PC-3 (cell line): ENCODE measurements at regions not wholly inside any gene's neighbourhood (a gene's known extent, or its start where the extent isn't known, plus 50 kb on each side); places are given as distances from the start of the nearest gene placed in this dataset.

Experiments
- EZH2 ChIP-seq: fragments of 300-600 bp; sonication (generic); IDR thresholded peaks from one replicate; pipeline ENCODE4 v1.6.1; 2017; ENCODE audit warnings: antibody characterized with exemption, mild to moderate bottlenecking, low read length; ENCODE audit not compliant: unreplicated experiment
- TF ChIP-seq, protein P1 (sequence below): fragments of 300-600 bp; sonication (generic); conservative IDR thresholded peaks from 2 replicates; pipeline ENCODE4 v1.5.1; 2017; ENCODE audit warnings: antibody characterized with exemption, low read depth, mild to moderate bottlenecking, low read length

DNA sequence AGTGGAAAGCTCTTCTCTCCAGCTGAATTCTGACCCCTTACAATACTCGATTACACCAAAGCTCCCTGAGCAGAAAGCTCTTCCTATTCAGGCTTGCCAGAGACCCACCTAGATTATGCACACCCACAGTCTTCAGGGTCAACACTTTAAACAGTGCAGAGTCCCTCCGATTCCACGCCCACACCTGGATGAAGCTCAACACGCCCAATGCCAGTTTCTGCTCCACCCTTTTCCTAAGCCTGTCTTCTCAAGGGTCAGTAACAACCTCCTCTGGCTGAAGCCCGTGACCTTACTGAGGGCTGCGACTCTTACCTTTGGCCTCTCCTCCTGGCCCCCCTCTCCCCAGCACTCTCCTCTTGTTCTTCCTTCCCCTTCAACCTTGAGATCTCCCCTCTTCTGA is 492.0 kb upstream of the SALL3 start:
- TF ChIP-seq, protein P1, sequence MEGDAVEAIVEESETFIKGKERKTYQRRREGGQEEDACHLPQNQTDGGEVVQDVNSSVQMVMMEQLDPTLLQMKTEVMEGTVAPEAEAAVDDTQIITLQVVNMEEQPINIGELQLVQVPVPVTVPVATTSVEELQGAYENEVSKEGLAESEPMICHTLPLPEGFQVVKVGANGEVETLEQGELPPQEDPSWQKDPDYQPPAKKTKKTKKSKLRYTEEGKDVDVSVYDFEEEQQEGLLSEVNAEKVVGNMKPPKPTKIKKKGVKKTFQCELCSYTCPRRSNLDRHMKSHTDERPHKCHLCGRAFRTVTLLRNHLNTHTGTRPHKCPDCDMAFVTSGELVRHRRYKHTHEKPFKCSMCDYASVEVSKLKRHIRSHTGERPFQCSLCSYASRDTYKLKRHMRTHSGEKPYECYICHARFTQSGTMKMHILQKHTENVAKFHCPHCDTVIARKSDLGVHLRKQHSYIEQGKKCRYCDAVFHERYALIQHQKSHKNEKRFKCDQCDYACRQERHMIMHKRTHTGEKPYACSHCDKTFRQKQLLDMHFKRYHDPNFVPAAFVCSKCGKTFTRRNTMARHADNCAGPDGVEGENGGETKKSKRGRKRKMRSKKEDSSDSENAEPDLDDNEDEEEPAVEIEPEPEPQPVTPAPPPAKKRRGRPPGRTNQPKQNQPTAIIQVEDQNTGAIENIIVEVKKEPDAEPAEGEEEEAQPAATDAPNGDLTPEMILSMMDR: no peak
- no peak for TF ChIP-seq EZH2
